ENCODE measurements at regions not wholly inside any gene's neighbourhood (a gene's known extent, or its start where the extent isn't known, plus 50 kb on each side); places are given as distances from the start of the nearest gene placed in this dataset.

- Histone ChIP-seq H2AFZ (ENCODE audit: low read length) (no peak overlapping the region), H3K4me3 (replicated peaks in 1 of 3; ENCODE audit: insufficient read depth in 1 of 3, low read depth in 2 of 3, low read length in 3 of 3) (no peak overlapping the region), H3K4me2 (ENCODE audit: low read depth, low read length) (no peak overlapping the region), H3K36me3 (replicated peaks in 1 of 2; ENCODE audit: control insufficient read depth in 1 of 2, insufficient read depth in 2 of 2, low read length in 2 of 2) (no peaks in the 10 kb centered on the region), H3K4me1 (ENCODE audit: insufficient read depth, low read length) (no peaks in the 10 kb centered on the region), H3K27me3 (ENCODE audit: control insufficient read depth in 1 of 2, insufficient read depth in 2 of 2, low read length in 2 of 2) (no peaks in the 10 kb centered on the region), H3K9ac (ENCODE audit: insufficient read depth, low read depth, low read length) (no peak overlapping the region), H3K79me2 (ENCODE audit: insufficient read depth, low read length) (no peaks in the 10 kb centered on the region), H4K20me1 (ENCODE audit: insufficient read depth, low read length) (no peaks in the 10 kb centered on the region), H3K27ac (ENCODE audit: extremely low read length, insufficient read depth, low read length) (no peak overlapping the region), H3K9me3 (ENCODE audit: low read length) (no peaks in the 10 kb centered on the region)
- in situ Hi-C loops (cut with HindIII; ENCODE audit: extremely low pct_ligation_motif_present, low pct_unique_long_range_greater_than_20kb) (no loop called here), intact Hi-C loops (cut with micrococcal nuclease; ENCODE audit: unreplicated experiment) (no loop called here)
- no TSS peak for BruUV-seq (replicated peaks)
- WGBS (ENCODE audit: low lambda C conversion rate) = 0% methylated on average over 1 of the region's 1 CpG
- FAIRE-seq = no peak
- ChIA-PET POLR2A (no interaction called here), CTCF (ENCODE audit: low intra/inter-chr PET ratio, low total read pairs) (no interaction called here)
- DNase-seq (ENCODE audit: low spot score) = no peak
- no peak for ATAC-seq
- TF ChIP-seq SMAD1 (CRISPR knock-in tag; IDR thresholded peaks at IDR 0.05; ENCODE audit: borderline replicate concordance, low read depth) (no peak), ZUFSP (CRISPR knock-in tag; IDR thresholded peaks at IDR 0.05; ENCODE audit: borderline replicate concordance) (no peak), MTA1 (CRISPR knock-in tag; IDR thresholded peaks at IDR 0.05; ENCODE audit: borderline replicate concordance) (no peak), POLR2A (IDR thresholded peaks at IDR 0.05; ENCODE audit: insufficient read depth in 1 of 2, low read depth in 2 of 2, low read length in 2 of 2) (no peak), ZNF737 (CRISPR knock-in tag; IDR thresholded peaks at IDR 0.05; ENCODE audit: borderline replicate concordance) (no peak), HDAC2 (CRISPR knock-in tag; IDR thresholded peaks at IDR 0.05) (no peak), RAD51 (IDR thresholded peaks at IDR 0.05; ENCODE audit: borderline replicate concordance) (no peak), NR0B2 (CRISPR knock-in tag; IDR thresholded peaks at IDR 0.05) (no peak), PPARG (CRISPR knock-in tag; conservative IDR thresholded peaks at IDR 0.05) (no peak), TCF12 (IDR thresholded peaks at IDR 0.05) (no peak), TCF12 (CRISPR knock-in tag; IDR thresholded peaks at IDR 0.05) (no peak), ZNF513 (CRISPR knock-in tag; conservative IDR thresholded peaks at IDR 0.05) (no peak), ZBTB7A (CRISPR knock-in tag; IDR thresholded peaks at IDR 0.05) (no peak), NR3C1 (CRISPR knock-in tag; IDR thresholded peaks at IDR 0.05) (no peak), ZNF740 (CRISPR knock-in tag; IDR thresholded peaks at IDR 0.05) (no peak), THAP9 (CRISPR knock-in tag; IDR thresholded peaks at IDR 0.05; ENCODE audit: borderline replicate concordance) (no peak), HNRNPK (IDR thresholded peaks at IDR 0.05; ENCODE audit: low read depth, low read length, poor library complexity, severe bottlenecking) (no peak), ZNF891 (CRISPR knock-in tag; IDR thresholded peaks at IDR 0.05) (no peak), MTF2 (CRISPR knock-in tag; IDR thresholded peaks at IDR 0.05; ENCODE audit: borderline replicate concordance) (no peak), PHB2 (IDR thresholded peaks at IDR 0.05; ENCODE audit: partially characterized antibody) (no peak)
Observed at GRCh38 chr7:108722561-108722960, 152.9 kb downstream of the DNAJB9 start.
